Breast epithelium (tissue), 3 donors: ENCODE measurements at regions not wholly inside any gene's neighbourhood (a gene's known extent, or its start where the extent isn't known, plus 50 kb on each side); places are given as distances from the start of the nearest gene placed in this dataset.
"Not testable (repeated sequence)": the region's sequence is repeated elsewhere in the genome, so short reads cannot be mapped to it uniquely, and the experiment has no call there.

ENCODE experiments used
- CTCF ChIP-seq, 3 donors: fragments of 450-650 bp; IDR thresholded peaks; one replicate each; pipeline ENCODE4 v1.5.1; 2016 to 2017; ENCODE audit warnings: antibody characterized with exemption in 3 of 3, mild to moderate bottlenecking in 3 of 3, moderate library complexity in 3 of 3
- POLR2A ChIP-seq: fragments of 450-650 bp; IDR thresholded peaks from one replicate; pipeline ENCODE4 v1.6.1; 2016; ENCODE audit warnings: antibody characterized with exemption, mild to moderate bottlenecking, moderate library complexity
- POLR2AphosphoS5 ChIP-seq, 3 donors: sonication (generic); formaldehyde crosslinking; IDR thresholded peaks; one replicate each; pipeline ENCODE4 v1.6.1; 2017; ENCODE audit warnings: antibody characterized with exemption in 3 of 3

GRCh38 chr1:57530911-57531260, 107.0 kb upstream of the DAB1 start:
- not testable (repeated sequence) for TF ChIP-seq CTCF (IDR thresholded peaks at IDR 0.05); POLR2AphosphoS5 (IDR thresholded peaks at IDR 0.05); POLR2A
